Ovary (tissue), 3 donors: ENCODE measurements at regions not wholly inside any gene's neighbourhood (a gene's known extent, or its start where the extent isn't known, plus 50 kb on each side); places are given as distances from the start of the nearest gene placed in this dataset.

Experiments used
- EP300 ChIP-seq: sonication (generic); formaldehyde crosslinking; IDR thresholded peaks from one replicate; pipeline ENCODE4 v1.6.1; 2017; ENCODE audit warnings: antibody characterized with exemption
- POLR2A ChIP-seq: fragments of 450-650 bp; IDR thresholded peaks from one replicate; pipeline ENCODE4 v1.6.1; 2017; ENCODE audit warnings: antibody characterized with exemption, mild to moderate bottlenecking, moderate library complexity
- TF ChIP-seq, protein P1 (sequence below), 3 donors: fragments of 450-650 bp in 2 of 3; fragments of 200-600 bp in 1 of 3; IDR thresholded peaks; one replicate each; pipeline versions ENCODE4 v1.5.1 to v1.8.0; 2016 to 2022; ENCODE audit warnings: antibody characterized with exemption in 3 of 3, mild to moderate bottlenecking in 1 of 3
- donor health status: DM: no; HTN: no; CAD: no.

GRCh38 chr6:134721060-134721405 lies 228.9 kb downstream of the ALDH8A1 start:
- no peak for TF ChIP-seq POLR2A
- TF ChIP-seq, protein P1, sequence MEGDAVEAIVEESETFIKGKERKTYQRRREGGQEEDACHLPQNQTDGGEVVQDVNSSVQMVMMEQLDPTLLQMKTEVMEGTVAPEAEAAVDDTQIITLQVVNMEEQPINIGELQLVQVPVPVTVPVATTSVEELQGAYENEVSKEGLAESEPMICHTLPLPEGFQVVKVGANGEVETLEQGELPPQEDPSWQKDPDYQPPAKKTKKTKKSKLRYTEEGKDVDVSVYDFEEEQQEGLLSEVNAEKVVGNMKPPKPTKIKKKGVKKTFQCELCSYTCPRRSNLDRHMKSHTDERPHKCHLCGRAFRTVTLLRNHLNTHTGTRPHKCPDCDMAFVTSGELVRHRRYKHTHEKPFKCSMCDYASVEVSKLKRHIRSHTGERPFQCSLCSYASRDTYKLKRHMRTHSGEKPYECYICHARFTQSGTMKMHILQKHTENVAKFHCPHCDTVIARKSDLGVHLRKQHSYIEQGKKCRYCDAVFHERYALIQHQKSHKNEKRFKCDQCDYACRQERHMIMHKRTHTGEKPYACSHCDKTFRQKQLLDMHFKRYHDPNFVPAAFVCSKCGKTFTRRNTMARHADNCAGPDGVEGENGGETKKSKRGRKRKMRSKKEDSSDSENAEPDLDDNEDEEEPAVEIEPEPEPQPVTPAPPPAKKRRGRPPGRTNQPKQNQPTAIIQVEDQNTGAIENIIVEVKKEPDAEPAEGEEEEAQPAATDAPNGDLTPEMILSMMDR (IDR thresholded peaks at IDR 0.05), result no peak
- TF ChIP-seq EP300, result no peak
